ENCODE measurements at regions not wholly inside any gene's neighbourhood (a gene's known extent, or its start where the extent isn't known, plus 50 kb on each side); places are given as distances from the start of the nearest gene placed in this dataset.

DNA sequence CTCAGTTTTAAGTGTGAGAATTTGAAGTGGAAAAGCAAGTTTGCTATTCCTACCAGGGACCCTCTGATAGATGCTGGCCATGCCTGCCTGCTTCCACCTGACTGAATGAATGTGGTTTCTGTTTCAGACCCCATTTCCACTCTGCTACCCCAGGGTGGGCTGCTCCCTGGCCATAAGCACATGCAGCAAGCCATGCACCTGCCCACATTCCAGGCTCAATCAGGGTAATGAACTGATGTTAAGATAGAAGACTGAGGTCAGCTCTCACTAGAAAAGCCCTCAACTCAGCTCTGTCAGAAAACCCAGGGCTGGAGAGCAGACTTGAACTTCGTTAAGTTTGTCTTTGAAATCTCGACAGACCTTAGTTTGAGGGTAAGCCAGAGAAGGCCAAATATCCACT lies 333.9 kb downstream of the CYRIA start:
- TF ChIP-seq, protein P1, sequence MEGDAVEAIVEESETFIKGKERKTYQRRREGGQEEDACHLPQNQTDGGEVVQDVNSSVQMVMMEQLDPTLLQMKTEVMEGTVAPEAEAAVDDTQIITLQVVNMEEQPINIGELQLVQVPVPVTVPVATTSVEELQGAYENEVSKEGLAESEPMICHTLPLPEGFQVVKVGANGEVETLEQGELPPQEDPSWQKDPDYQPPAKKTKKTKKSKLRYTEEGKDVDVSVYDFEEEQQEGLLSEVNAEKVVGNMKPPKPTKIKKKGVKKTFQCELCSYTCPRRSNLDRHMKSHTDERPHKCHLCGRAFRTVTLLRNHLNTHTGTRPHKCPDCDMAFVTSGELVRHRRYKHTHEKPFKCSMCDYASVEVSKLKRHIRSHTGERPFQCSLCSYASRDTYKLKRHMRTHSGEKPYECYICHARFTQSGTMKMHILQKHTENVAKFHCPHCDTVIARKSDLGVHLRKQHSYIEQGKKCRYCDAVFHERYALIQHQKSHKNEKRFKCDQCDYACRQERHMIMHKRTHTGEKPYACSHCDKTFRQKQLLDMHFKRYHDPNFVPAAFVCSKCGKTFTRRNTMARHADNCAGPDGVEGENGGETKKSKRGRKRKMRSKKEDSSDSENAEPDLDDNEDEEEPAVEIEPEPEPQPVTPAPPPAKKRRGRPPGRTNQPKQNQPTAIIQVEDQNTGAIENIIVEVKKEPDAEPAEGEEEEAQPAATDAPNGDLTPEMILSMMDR (IDR thresholded peaks at IDR 0.05; ENCODE audit: low read length), result no peak
- no peak for TF ChIP-seq EZH2 (IDR thresholded peaks at IDR 0.05; ENCODE audit: borderline replicate concordance, low read length)
